ENCODE measurements at regions not wholly inside any gene's neighbourhood (a gene's known extent, or its start where the extent isn't known, plus 50 kb on each side); places are given as distances from the start of the nearest gene placed in this dataset.

DNA sequence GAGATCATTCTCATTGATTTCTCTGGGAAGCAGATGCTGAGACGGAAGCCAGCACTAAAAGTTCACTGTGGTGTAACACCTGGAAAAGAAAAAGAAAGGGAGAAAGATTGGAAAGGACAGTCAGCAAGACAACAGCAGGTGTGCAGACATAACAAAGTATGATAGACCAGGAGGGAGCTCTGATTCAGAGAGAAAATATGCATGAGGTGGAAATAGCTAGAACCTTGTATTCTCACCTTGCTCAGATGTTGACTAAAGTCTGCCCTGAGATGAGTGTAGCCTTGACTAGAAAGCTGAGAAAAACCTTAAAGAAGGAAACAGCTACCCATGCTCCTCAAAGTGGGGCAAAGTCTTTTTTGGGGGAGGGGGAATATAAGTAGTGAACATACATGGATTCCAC, 1711.8 kb downstream of the EFNB2 start:
- no peak for TF ChIP-seq CTCF (conservative IDR thresholded peaks at IDR 0.05 in 1 of 2, IDR thresholded peaks at IDR 0.05 in 1 of 2; ENCODE audit: low read depth in 1 of 2, low read length in 2 of 2)
- no peak for TF ChIP-seq EZH2 (IDR thresholded peaks at IDR 0.05; ENCODE audit: low read length, missing control alignments)
